HL-60 (cell line): ENCODE measurements at regions not wholly inside any gene's neighbourhood (a gene's known extent, or its start where the extent isn't known, plus 50 kb on each side); places are given as distances from the start of the nearest gene placed in this dataset.

Source experiments
- DNase-seq, 2 experiments: peaks; one replicate each; pipeline ENCODE4 v3.0.0-alpha.2; 2010 to 2020; ENCODE audit warnings: low read depth in 1 of 2, low spot score in 1 of 2
- H3K27ac ChIP-seq: fragments of 250-450 bp; sonication (Bioruptor Pico); replicated peaks from 2 replicates; pipeline ENCODE4 v1.5.1; 2020; ENCODE audit warnings: mild to moderate bottlenecking, moderate library complexity
- H3K27me3 ChIP-seq: fragments of 250-450 bp; sonication (Bioruptor Pico); 2 replicates; pipeline ENCODE4 v1.5.1; 2021; ENCODE audit warnings: mild to moderate bottlenecking, moderate library complexity; ENCODE audit not compliant: insufficient read depth, poor library complexity, severe bottlenecking
- H3K4me3 ChIP-seq: replicated peaks from 2 replicates; pipeline ENCODE4 v1.5.1; 2011; ENCODE audit warnings: mild to moderate bottlenecking, control low read depth, low read length; ENCODE audit not compliant: insufficient read depth
- CTCF ChIP-seq: IDR thresholded peaks from one replicate; pipeline ENCODE4 v1.5.1; 2011; ENCODE audit warnings: low read length, control low read depth, inconsistent platforms; ENCODE audit not compliant: insufficient read depth
- GABPA ChIP-seq: IDR thresholded peaks from 2 replicates; pipeline ENCODE4 v1.6.1; 2012; ENCODE audit warnings: low read depth
- POLR2AphosphoS5 ChIP-seq: IDR thresholded peaks from 2 replicates; pipeline ENCODE4 v1.6.1; 2012; ENCODE audit warnings: low read depth
- SPI1 ChIP-seq: IDR thresholded peaks from 2 replicates; pipeline ENCODE4 v1.6.1; 2012; ENCODE audit warnings: low read depth, mild to moderate bottlenecking, borderline replicate concordance
- TF ChIP-seq, protein P1 (sequence below): IDR thresholded peaks from 2 replicates; pipeline ENCODE4 v1.6.1; 2012; ENCODE audit warnings: low read depth; ENCODE audit not compliant: insufficient replicate concordance

- DNase-seq, result no peak
- no peak overlapping the region for H3K27ac ChIP-seq
- TF ChIP-seq POLR2AphosphoS5 (no peak), SPI1 (no peak), CTCF (no peak), GABPA (no peak)
- TF ChIP-seq, protein P1, sequence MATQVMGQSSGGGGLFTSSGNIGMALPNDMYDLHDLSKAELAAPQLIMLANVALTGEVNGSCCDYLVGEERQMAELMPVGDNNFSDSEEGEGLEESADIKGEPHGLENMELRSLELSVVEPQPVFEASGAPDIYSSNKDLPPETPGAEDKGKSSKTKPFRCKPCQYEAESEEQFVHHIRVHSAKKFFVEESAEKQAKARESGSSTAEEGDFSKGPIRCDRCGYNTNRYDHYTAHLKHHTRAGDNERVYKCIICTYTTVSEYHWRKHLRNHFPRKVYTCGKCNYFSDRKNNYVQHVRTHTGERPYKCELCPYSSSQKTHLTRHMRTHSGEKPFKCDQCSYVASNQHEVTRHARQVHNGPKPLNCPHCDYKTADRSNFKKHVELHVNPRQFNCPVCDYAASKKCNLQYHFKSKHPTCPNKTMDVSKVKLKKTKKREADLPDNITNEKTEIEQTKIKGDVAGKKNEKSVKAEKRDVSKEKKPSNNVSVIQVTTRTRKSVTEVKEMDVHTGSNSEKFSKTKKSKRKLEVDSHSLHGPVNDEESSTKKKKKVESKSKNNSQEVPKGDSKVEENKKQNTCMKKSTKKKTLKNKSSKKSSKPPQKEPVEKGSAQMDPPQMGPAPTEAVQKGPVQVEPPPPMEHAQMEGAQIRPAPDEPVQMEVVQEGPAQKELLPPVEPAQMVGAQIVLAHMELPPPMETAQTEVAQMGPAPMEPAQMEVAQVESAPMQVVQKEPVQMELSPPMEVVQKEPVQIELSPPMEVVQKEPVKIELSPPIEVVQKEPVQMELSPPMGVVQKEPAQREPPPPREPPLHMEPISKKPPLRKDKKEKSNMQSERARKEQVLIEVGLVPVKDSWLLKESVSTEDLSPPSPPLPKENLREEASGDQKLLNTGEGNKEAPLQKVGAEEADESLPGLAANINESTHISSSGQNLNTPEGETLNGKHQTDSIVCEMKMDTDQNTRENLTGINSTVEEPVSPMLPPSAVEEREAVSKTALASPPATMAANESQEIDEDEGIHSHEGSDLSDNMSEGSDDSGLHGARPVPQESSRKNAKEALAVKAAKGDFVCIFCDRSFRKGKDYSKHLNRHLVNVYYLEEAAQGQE, result no peak
- no peak overlapping the region for H3K4me3 ChIP-seq
- H3K27me3 ChIP-seq, result no peaks in the 10 kb centered on the region
These were observed 77.8 kb downstream of the BOD1 start for GRCh38 chr5:173538654-173539053.

GRCh38 chr5:173538018-173538417, 78.4 kb downstream of the BOD1 start:
- Histone ChIP-seq H3K27ac (no peak overlapping the region), H3K4me3 (no peak overlapping the region), H3K27me3 (no peaks in the 10 kb centered on the region)
- DNase-seq, result no peak
- TF ChIP-seq GABPA (no peak), SPI1 (no peak), POLR2AphosphoS5 (no peak), CTCF (no peak)
- TF ChIP-seq, protein P1, result no peak

- H3K27me3 ChIP-seq, result no peaks in the 10 kb centered on the region
- no peak for TF ChIP-seq SPI1
- TF ChIP-seq CTCF, result no peak
- TF ChIP-seq, protein P1, result no peak
- TF ChIP-seq GABPA, result no peak
- no peak for TF ChIP-seq POLR2AphosphoS5
- H3K4me3 ChIP-seq, result no peak overlapping the region
- H3K27ac ChIP-seq, result no peak overlapping the region
- DNase-seq, result no peak
These were observed 79.2 kb downstream of the BOD1 start for GRCh38 chr5:173537228-173537627.
